Keratinocyte (primary cell): ENCODE measurements at regions not wholly inside any gene's neighbourhood (a gene's known extent, or its start where the extent isn't known, plus 50 kb on each side); places are given as distances from the start of the nearest gene placed in this dataset.

Experiments
- DNase-seq: peaks from one replicate; pipeline ENCODE4 v3.0.0-alpha.2; 2011; ENCODE audit warnings: low read depth, missing footprints, low spot score
- FAIRE-seq: peaks from 2 replicates; lab custom pipeline; 2011; peaks lifted over from hg19 to GRCh38; lab: Jason Lieb, UNC
- H2AFZ ChIP-seq: 2 replicates; pipeline ENCODE4 v1.6.0; 2012; ENCODE audit warnings: low read length, control low read depth, inconsistent platforms; ENCODE audit not compliant: control insufficient read depth
- H3K27ac ChIP-seq: 2 replicates; pipeline ENCODE4 v1.5.1; 2011; ENCODE audit warnings: low read length; ENCODE audit not compliant: control insufficient read depth, insufficient read depth
- H3K27me3 ChIP-seq: 3 replicates; pipeline ENCODE4 v1.6.0; 2011; ENCODE audit warnings: low read length; ENCODE audit not compliant: control insufficient read depth, insufficient read depth; ENCODE audit errors: extremely low read depth
- H3K36me3 ChIP-seq, 2 experiments: 2 replicates in 1 of 2; 3 replicates in 1 of 2; pipeline ENCODE4 v1.5.1; 2011; ENCODE audit warnings: low read length in 2 of 2, mild to moderate bottlenecking in 1 of 2; ENCODE audit not compliant: control insufficient read depth in 2 of 2, insufficient read depth in 2 of 2; ENCODE audit errors: extremely low read depth in 1 of 2
- H3K4me1 ChIP-seq: 3 replicates; pipeline ENCODE4 v1.5.1; 2011; ENCODE audit warnings: low read length; ENCODE audit not compliant: control insufficient read depth, insufficient read depth; ENCODE audit errors: extremely low read depth
- H3K4me2 ChIP-seq: 3 replicates; pipeline ENCODE4 v1.6.0; 2011; ENCODE audit warnings: low read depth, low read length; ENCODE audit not compliant: control insufficient read depth, insufficient read depth; ENCODE audit errors: extremely low read depth
- H3K4me3 ChIP-seq, 3 experiments: fragments of 200-600 bp in 1 of 3; sonication (generic) in 1 of 3; 2 replicates in 2 of 3; 3 replicates in 1 of 3; pipeline ENCODE4 v1.5.1; 2011 to 2016; ENCODE audit warnings: low read length in 3 of 3, mild to moderate bottlenecking in 3 of 3, control low read depth in 2 of 3, inconsistent platforms in 1 of 3, low read depth in 1 of 3, mixed read lengths in 1 of 3, mixed run types in 1 of 3, moderate library complexity in 1 of 3; ENCODE audit not compliant: control insufficient read depth in 2 of 3, insufficient read depth in 2 of 3; ENCODE audit errors: extremely low read depth in 1 of 3
- H3K79me2 ChIP-seq: 2 replicates; pipeline ENCODE4 v1.6.0; 2012; ENCODE audit warnings: low read length; ENCODE audit not compliant: control insufficient read depth, insufficient read depth
- H3K9ac ChIP-seq: 3 replicates; pipeline ENCODE4 v1.6.0; 2011; ENCODE audit warnings: low read length; ENCODE audit not compliant: control insufficient read depth, insufficient read depth; ENCODE audit errors: extremely low read depth
- H3K9me1 ChIP-seq: 3 replicates; pipeline ENCODE4 v1.6.0; 2011; ENCODE audit warnings: low read length; ENCODE audit not compliant: control insufficient read depth, insufficient read depth; ENCODE audit errors: extremely low read depth
- H3K9me3 ChIP-seq: 2 replicates; pipeline ENCODE4 v1.5.1; 2012; ENCODE audit warnings: low read depth, low read length; ENCODE audit not compliant: control insufficient read depth
- H4K20me1 ChIP-seq: 3 replicates; pipeline ENCODE4 v1.6.0; 2011; ENCODE audit warnings: low read length; ENCODE audit not compliant: control insufficient read depth, insufficient read depth; ENCODE audit errors: extremely low read depth
- EZH2 ChIP-seq: IDR thresholded peaks from one replicate; pipeline ENCODE4 v1.6.1; 2012; ENCODE audit warnings: inconsistent platforms, mild to moderate bottlenecking, low read length, moderate library complexity
- dilution Hi-C: fragments of 300-500 bp; cut with MboI; formaldehyde crosslinking; loops from one replicate; pipeline ENCODE4 v1.7.0; 2020; ENCODE audit warnings: low sequenced_read_pairs; ENCODE audit not compliant: extremely low pct_ligation_motif_present
- TF ChIP-seq, protein P1 (sequence below), 3 experiments: IDR thresholded peaks in 1 of 3; conservative IDR thresholded peaks in 1 of 3; optimal IDR thresholded peaks in 1 of 3; 2 replicates in 2 of 3; 3 replicates in 1 of 3; pipeline versions ENCODE3 to v1.5.1; 2011; ENCODE audit warnings: low read length in 3 of 3, mild to moderate bottlenecking in 3 of 3, moderate library complexity in 2 of 3, control low read depth in 1 of 3, inconsistent platforms in 1 of 3; ENCODE audit not compliant: insufficient read depth in 2 of 3; ENCODE audit errors: extremely low read depth in 1 of 3

- no peak overlapping the region for H3K27ac ChIP-seq
- no peaks in the 10 kb centered on the region for H3K36me3 ChIP-seq
- no peaks in the 10 kb centered on the region for H3K9me1 ChIP-seq
- dilution Hi-C loops: no loop called here
- TF ChIP-seq, protein P1, sequence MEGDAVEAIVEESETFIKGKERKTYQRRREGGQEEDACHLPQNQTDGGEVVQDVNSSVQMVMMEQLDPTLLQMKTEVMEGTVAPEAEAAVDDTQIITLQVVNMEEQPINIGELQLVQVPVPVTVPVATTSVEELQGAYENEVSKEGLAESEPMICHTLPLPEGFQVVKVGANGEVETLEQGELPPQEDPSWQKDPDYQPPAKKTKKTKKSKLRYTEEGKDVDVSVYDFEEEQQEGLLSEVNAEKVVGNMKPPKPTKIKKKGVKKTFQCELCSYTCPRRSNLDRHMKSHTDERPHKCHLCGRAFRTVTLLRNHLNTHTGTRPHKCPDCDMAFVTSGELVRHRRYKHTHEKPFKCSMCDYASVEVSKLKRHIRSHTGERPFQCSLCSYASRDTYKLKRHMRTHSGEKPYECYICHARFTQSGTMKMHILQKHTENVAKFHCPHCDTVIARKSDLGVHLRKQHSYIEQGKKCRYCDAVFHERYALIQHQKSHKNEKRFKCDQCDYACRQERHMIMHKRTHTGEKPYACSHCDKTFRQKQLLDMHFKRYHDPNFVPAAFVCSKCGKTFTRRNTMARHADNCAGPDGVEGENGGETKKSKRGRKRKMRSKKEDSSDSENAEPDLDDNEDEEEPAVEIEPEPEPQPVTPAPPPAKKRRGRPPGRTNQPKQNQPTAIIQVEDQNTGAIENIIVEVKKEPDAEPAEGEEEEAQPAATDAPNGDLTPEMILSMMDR (optimal IDR thresholded peaks at IDR 0.05 in 1 of 3, IDR thresholded peaks at IDR 0.05 in 1 of 3, conservative IDR thresholded peaks at IDR 0.05 in 1 of 3; ENCODE audit: extremely low read depth in 1 of 3, insufficient read depth in 2 of 3, low read length in 3 of 3): no peak
- TF ChIP-seq EZH2: no peak
- no peak overlapping the region for H3K4me3 ChIP-seq
- no peak for FAIRE-seq
- no peaks in the 10 kb centered on the region for H3K4me1 ChIP-seq
- H3K9ac ChIP-seq: no peak overlapping the region
- no peaks in the 10 kb centered on the region for H3K9me3 ChIP-seq
- no peak overlapping the region for H2AFZ ChIP-seq
- no peaks in the 10 kb centered on the region for H3K79me2 ChIP-seq
- no peak for DNase-seq
- no peak overlapping the region for H3K4me2 ChIP-seq
- H3K27me3 ChIP-seq: peaks cover 3% of the 10 kb centered on the region
- H4K20me1 ChIP-seq: no peaks in the 10 kb centered on the region
Measured at GRCh38 chr5:109928046-109928445, 238.3 kb downstream of the MAN2A1 start.

- no peaks in the 10 kb centered on the region for H3K79me2 ChIP-seq
- DNase-seq (no peak), FAIRE-seq (no peak)
- dilution Hi-C loops: no loop called here
- no peak overlapping the region for H3K4me2 ChIP-seq
- no peak overlapping the region for H3K4me3 ChIP-seq
- H3K4me1 ChIP-seq: no peaks in the 10 kb centered on the region
- no peak overlapping the region for H3K9ac ChIP-seq
- H3K27ac ChIP-seq: no peak overlapping the region
- no peaks in the 10 kb centered on the region for H4K20me1 ChIP-seq
- no peak overlapping the region for H2AFZ ChIP-seq
- no peaks in the 10 kb centered on the region for H3K9me1 ChIP-seq
- H3K27me3 ChIP-seq: peaks cover 3% of the 10 kb centered on the region
- no peaks in the 10 kb centered on the region for H3K36me3 ChIP-seq
- TF ChIP-seq, protein P1 (optimal IDR thresholded peaks at IDR 0.05 in 1 of 3, IDR thresholded peaks at IDR 0.05 in 1 of 3, conservative IDR thresholded peaks at IDR 0.05 in 1 of 3; ENCODE audit: extremely low read depth in 1 of 3, insufficient read depth in 2 of 3, low read length in 3 of 3): no peak
- no peak for TF ChIP-seq EZH2
- no peaks in the 10 kb centered on the region for H3K9me3 ChIP-seq
Measured at GRCh38 chr5:109928811-109929210, 239.1 kb downstream of the MAN2A1 start.
